HEK293T (cell line): ENCODE measurements at regions not wholly inside any gene's neighbourhood (a gene's known extent, or its start where the extent isn't known, plus 50 kb on each side); places are given as distances from the start of the nearest gene placed in this dataset.

Experiments used
- BHLHE40 ChIP-seq: fragments of 450-650 bp; IDR thresholded peaks from 2 replicates; pipeline ENCODE4 v1.6.1; 2016; ENCODE audit warnings: mild to moderate bottlenecking, moderate library complexity, borderline replicate concordance
- CTBP1 ChIP-seq: fragments of 450-650 bp; IDR thresholded peaks from 2 replicates; pipeline ENCODE4 v1.6.1; 2016; ENCODE audit warnings: borderline replicate concordance
- ELF4 ChIP-seq: fragments of 450-650 bp; IDR thresholded peaks from 2 replicates; pipeline ENCODE4 v1.6.1; 2017; ENCODE audit warnings: antibody characterized with exemption
- FOXM1 ChIP-seq: fragments of 450-650 bp; IDR thresholded peaks from 2 replicates; pipeline ENCODE4 v1.6.1; 2017; ENCODE audit warnings: mild to moderate bottlenecking, borderline replicate concordance
- SP1 ChIP-seq: fragments of 450-650 bp; IDR thresholded peaks from 2 replicates; pipeline ENCODE4 v1.6.1; 2017

DNA sequence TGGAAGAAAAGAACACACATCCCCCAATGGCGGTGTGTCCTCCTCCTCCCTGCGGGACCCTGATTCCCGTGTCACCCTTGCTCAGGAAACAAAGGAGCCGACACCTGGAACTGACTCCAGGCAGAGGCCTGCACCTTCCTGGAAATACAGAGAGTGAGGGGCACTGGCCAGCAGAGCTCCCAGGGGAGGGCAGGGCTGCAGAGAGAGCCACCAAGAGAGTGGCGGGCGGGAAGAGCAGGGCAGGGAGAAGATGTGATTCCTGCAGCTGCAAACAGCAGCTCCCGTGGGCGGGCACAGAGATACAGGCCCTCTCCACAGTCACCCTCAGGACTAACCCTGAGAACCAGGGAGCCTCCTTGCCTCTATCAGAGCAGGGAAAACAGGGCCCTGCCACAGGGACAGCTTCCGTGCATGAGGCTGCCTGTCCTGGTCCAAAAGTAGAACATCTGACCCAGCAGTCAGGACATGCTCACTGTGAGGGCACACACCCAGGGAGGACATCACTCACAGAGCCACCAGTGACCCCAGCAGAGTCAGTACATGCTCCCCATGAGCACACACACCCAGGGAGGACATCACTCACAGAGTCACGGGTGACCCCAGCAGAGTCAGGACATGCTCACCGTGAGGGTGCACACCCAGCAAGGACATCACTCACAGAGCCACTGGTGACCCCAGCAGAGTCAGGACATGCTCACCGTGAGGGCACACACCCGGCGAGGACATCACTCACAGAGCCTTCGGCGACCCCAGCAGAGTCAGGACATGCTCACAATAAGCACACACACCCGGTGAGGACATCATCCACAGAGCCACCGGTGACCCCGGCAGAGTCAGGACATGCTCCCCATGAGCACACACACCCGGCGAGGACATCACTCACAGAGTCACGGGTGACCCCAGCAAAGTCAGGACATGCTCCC lies 193.1 kb downstream of the DLL1 start:
- TF ChIP-seq BHLHE40 (no peak), ELF4 (no peak), CTBP1 (no peak), SP1 (no peak), FOXM1 (no peak)
